GM18508 (cell line): ENCODE measurements at regions not wholly inside any gene's neighbourhood (a gene's known extent, or its start where the extent isn't known, plus 50 kb on each side); places are given as distances from the start of the nearest gene placed in this dataset.

ENCODE experiments used
- ATAC-seq: cut with Tn5 transposase; IDR thresholded peaks from one replicate; pipeline ENCODE4 v1.9.1; 2021; ENCODE audit warnings: moderate number of reproducible peaks; ENCODE audit not compliant: insufficient read depth, unreplicated experiment

- ATAC-seq: peak; percentile 50
Measured at GRCh38 chr11:32039149-32039548, 51.7 kb upstream of the RCN1 start.

GRCh38 chr11:32034680-32035079 lies 56.2 kb upstream of the RCN1 start:
- ATAC-seq: no peak

GRCh38 chr11:32034149-32034548 lies 56.7 kb upstream of the RCN1 start:
- no peak for ATAC-seq

GRCh38 chr11:32033491-32033890 lies 57.4 kb upstream of the RCN1 start:
- no peak for ATAC-seq

- no peak for ATAC-seq
Measured at GRCh38 chr11:32033067-32033466, 57.8 kb upstream of the RCN1 start.

GRCh38 chr11:32032478-32032877 lies 58.4 kb upstream of the RCN1 start:
- no peak for ATAC-seq

- ATAC-seq: no peak
Measured at GRCh38 chr11:32032052-32032451, 58.8 kb upstream of the RCN1 start.

- ATAC-seq: no peak
Measured at GRCh38 chr11:32030875-32031503, 59.9 kb upstream of the RCN1 start.

- no peak for ATAC-seq
Measured at GRCh38 chr11:32029721-32030120, 61.2 kb upstream of the RCN1 start.

GRCh38 chr11:32028201-32028600 lies 62.7 kb upstream of the RCN1 start:
- ATAC-seq: no peak

- no peak for ATAC-seq
Measured at GRCh38 chr11:32026766-32027165, 64.1 kb upstream of the RCN1 start.

GRCh38 chr11:32024948-32025347 lies 65.9 kb upstream of the RCN1 start:
- no peak for ATAC-seq

- no peak for ATAC-seq
Measured at GRCh38 chr11:32023370-32024305, 67.2 kb upstream of the RCN1 start.

GRCh38 chr11:32018672-32019071 lies 72.2 kb upstream of the RCN1 start:
- ATAC-seq: no peak

- no peak for ATAC-seq
Measured at GRCh38 chr11:32016111-32016510, 74.8 kb upstream of the RCN1 start.

GRCh38 chr11:32015427-32015826 lies 75.4 kb upstream of the RCN1 start:
- ATAC-seq: no peak

- no peak for ATAC-seq
Measured at GRCh38 chr11:32013603-32014002, 77.3 kb upstream of the RCN1 start.

- no peak for ATAC-seq
Measured at GRCh38 chr11:32012049-32012448, 78.8 kb upstream of the RCN1 start.

- no peak for ATAC-seq
Measured at GRCh38 chr11:32008880-32009551, 81.9 kb upstream of the RCN1 start.

- ATAC-seq: peak; percentile 50
Measured at GRCh38 chr11:32006799-32007388, 84.0 kb upstream of the RCN1 start.
